ENCODE measurements at regions not wholly inside any gene's neighbourhood (a gene's known extent, or its start where the extent isn't known, plus 50 kb on each side); places are given as distances from the start of the nearest gene placed in this dataset.

DNA sequence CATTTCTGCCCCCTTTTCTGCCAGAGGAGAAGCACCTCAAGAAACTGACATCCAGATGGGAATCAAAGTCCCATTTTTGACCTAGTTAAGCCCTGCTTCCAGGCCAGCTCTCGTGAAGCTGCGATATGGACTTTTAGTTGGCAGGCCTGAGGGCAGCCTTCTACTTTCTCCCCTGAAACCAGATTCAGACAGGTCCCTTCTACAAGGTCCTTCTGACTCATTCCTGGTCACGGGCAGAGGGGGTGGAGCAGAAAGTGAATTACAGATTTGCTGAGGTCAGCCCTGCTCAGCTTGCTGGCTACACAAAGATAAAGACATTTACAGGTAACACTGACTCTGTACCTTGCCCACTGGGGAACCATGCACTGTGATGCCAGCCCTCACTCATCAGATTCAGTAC lies 52.8 kb upstream of the TUT7 start:
- H3K27me3 Mint-ChIP-seq = peaks cover 15 to 22% of the 10 kb centered on the region in 2 donors
- peaks cover 0 to 4% of the 10 kb centered on the region in 2 donors for H3K4me1 Mint-ChIP-seq (ENCODE audit: low read depth in 2 of 2)
- no peaks in the 10 kb centered on the region for H3K9me3 Mint-ChIP-seq
- H3K36me3 Mint-ChIP-seq = no peaks in the 10 kb centered on the region
- no peak overlapping the region for H3K4me3 Mint-ChIP-seq
- ATAC-seq = no peak
- H3K27ac Mint-ChIP-seq = no peak overlapping the region
- no peak for DNase-seq (ENCODE audit: low spot score)

DNA sequence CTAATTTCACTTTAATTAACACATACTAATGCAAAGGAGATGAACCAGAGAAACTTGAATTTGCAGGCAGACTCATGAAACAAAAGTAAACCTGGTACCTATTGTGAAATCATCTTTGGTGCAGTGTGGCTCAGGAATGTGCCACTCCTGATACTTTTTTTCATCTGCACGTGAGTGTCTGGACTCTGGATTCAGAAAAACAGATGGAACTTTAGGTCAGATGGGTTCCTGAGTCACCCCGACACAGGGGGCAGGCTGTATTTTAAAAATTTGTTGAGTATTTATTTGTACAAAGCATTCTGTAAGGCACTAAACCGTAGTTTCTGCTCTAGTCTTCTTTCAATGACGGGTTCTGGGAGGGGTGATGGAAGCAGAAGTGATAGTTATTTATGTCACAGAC lies 52.2 kb upstream of the TUT7 start:
- H3K27ac Mint-ChIP-seq = no peak overlapping the region
- H3K27me3 Mint-ChIP-seq = peaks cover 14 to 22% of the 10 kb centered on the region in 2 donors
- ATAC-seq (no peak), DNase-seq (ENCODE audit: low spot score) (no peak)
- peaks cover 0 to 4% of the 10 kb centered on the region in 2 donors for H3K4me1 Mint-ChIP-seq (ENCODE audit: low read depth in 2 of 2)
- no peaks in the 10 kb centered on the region for H3K36me3 Mint-ChIP-seq
- H3K9me3 Mint-ChIP-seq = no peaks in the 10 kb centered on the region
- no peak overlapping the region for H3K4me3 Mint-ChIP-seq

- no peak for ATAC-seq
- no peaks in the 10 kb centered on the region for H3K36me3 Mint-ChIP-seq
- no peak overlapping the region for H3K4me3 Mint-ChIP-seq
- H3K27ac Mint-ChIP-seq = no peak overlapping the region
- peaks cover 0 to 4% of the 10 kb centered on the region in 2 donors for H3K4me1 Mint-ChIP-seq (ENCODE audit: low read depth in 2 of 2)
- H3K27me3 Mint-ChIP-seq = peaks cover 14 to 22% of the 10 kb centered on the region in 2 donors
- DNase-seq (ENCODE audit: low spot score) = no peak
- no peaks in the 10 kb centered on the region for H3K9me3 Mint-ChIP-seq
These were observed 51.7 kb upstream of the TUT7 start for GRCh38 chr9:86405926-86406325.

DNA sequence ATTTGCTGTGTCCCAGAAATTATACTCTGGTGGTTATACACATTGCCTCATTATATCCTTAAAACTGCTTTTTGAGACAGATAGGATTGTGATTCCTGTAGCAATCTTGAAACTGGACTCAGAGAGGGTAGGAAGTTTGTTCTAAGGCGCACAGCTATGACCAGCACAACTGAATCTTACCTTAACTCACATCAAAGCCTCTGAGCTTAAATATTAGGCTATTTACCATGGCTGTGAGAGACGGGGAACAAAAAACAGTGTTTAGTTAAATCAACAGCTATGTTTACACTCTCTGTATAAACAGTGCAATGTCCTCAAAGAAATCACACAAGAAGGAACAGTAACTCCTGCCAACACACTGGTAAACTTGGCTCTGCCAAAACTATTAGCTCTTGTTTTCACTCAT lies 50.9 kb upstream of the TUT7 start:
- Mint-ChIP-seq H3K9me3 (no peaks in the 10 kb centered on the region), H3K4me3 (no peak overlapping the region), H3K27ac (no peak overlapping the region), H3K36me3 (no peaks in the 10 kb centered on the region), H3K4me1 (ENCODE audit: low read depth in 2 of 2) (peaks cover 0 to 4% of the 10 kb centered on the region in 2 donors), H3K27me3 (peaks cover 14 to 22% of the 10 kb centered on the region in 2 donors)
- DNase-seq (ENCODE audit: low spot score) = no peak
- ATAC-seq = no peak

Data from natural killer cell treated with Interleukin-12 subunit alpha and Interleukin-12 subunit beta and Interleukin-15 and Interleukin-18, amount 100 ng/mL, for 72 hours (primary cell).